Ovary (tissue), 3 donors: ENCODE measurements at regions not wholly inside any gene's neighbourhood (a gene's known extent, or its start where the extent isn't known, plus 50 kb on each side); places are given as distances from the start of the nearest gene placed in this dataset.

Source experiments
- EP300 ChIP-seq: sonication (generic); formaldehyde crosslinking; IDR thresholded peaks from one replicate; pipeline ENCODE4 v1.6.1; 2017; ENCODE audit warnings: antibody characterized with exemption
- POLR2A ChIP-seq: fragments of 450-650 bp; IDR thresholded peaks from one replicate; pipeline ENCODE4 v1.6.1; 2017; ENCODE audit warnings: antibody characterized with exemption, mild to moderate bottlenecking, moderate library complexity
- TF ChIP-seq, protein P1 (sequence below), 3 donors: fragments of 450-650 bp in 2 of 3; fragments of 200-600 bp in 1 of 3; IDR thresholded peaks; one replicate each; pipeline versions ENCODE4 v1.5.1 to v1.8.0; 2016 to 2022; ENCODE audit warnings: antibody characterized with exemption in 3 of 3, mild to moderate bottlenecking in 1 of 3
- donor health status: DM: no; HTN: no; CAD: no.

DNA sequence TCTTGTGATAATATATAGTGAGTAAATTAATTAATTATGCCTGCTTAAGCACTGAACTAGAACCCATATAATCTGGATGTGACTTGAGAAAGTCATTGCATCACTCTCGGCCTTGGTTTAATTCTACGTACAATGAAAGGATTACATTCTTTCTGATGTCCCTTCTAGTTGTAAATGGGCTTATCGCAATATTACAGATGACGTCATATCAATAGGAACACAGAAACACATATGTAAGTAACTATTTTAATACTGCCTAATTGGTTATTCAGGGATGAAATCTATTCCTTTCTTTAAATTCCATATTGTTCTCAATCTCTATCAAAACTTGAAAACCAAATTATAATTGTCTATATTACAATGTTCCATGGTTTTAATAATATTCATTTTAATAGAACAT lies 504.6 kb downstream of the PRR32 start:
- TF ChIP-seq, protein P1, sequence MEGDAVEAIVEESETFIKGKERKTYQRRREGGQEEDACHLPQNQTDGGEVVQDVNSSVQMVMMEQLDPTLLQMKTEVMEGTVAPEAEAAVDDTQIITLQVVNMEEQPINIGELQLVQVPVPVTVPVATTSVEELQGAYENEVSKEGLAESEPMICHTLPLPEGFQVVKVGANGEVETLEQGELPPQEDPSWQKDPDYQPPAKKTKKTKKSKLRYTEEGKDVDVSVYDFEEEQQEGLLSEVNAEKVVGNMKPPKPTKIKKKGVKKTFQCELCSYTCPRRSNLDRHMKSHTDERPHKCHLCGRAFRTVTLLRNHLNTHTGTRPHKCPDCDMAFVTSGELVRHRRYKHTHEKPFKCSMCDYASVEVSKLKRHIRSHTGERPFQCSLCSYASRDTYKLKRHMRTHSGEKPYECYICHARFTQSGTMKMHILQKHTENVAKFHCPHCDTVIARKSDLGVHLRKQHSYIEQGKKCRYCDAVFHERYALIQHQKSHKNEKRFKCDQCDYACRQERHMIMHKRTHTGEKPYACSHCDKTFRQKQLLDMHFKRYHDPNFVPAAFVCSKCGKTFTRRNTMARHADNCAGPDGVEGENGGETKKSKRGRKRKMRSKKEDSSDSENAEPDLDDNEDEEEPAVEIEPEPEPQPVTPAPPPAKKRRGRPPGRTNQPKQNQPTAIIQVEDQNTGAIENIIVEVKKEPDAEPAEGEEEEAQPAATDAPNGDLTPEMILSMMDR (IDR thresholded peaks at IDR 0.05), result no peak
- no peak for TF ChIP-seq EP300
- TF ChIP-seq POLR2A, result no peak
